Hypothalamus (tissue), 51 donors: ENCODE measurements at regions not wholly inside any gene's neighbourhood (a gene's known extent, or its start where the extent isn't known, plus 50 kb on each side); places are given as distances from the start of the nearest gene placed in this dataset.
A peak's percentile ranks its signal among the peaks of the same experiment; 100 is the strongest.

Source experiments
- DNase-seq, 51 donors: peaks; one replicate each; lab custom pipeline; 2025; lab: John Stamatoyannopoulos, UW

- DNase-seq, result no peak
These were observed 414.5 kb downstream of the MAN2A1 start for GRCh38 chr5:110104060-110104725.

DNA sequence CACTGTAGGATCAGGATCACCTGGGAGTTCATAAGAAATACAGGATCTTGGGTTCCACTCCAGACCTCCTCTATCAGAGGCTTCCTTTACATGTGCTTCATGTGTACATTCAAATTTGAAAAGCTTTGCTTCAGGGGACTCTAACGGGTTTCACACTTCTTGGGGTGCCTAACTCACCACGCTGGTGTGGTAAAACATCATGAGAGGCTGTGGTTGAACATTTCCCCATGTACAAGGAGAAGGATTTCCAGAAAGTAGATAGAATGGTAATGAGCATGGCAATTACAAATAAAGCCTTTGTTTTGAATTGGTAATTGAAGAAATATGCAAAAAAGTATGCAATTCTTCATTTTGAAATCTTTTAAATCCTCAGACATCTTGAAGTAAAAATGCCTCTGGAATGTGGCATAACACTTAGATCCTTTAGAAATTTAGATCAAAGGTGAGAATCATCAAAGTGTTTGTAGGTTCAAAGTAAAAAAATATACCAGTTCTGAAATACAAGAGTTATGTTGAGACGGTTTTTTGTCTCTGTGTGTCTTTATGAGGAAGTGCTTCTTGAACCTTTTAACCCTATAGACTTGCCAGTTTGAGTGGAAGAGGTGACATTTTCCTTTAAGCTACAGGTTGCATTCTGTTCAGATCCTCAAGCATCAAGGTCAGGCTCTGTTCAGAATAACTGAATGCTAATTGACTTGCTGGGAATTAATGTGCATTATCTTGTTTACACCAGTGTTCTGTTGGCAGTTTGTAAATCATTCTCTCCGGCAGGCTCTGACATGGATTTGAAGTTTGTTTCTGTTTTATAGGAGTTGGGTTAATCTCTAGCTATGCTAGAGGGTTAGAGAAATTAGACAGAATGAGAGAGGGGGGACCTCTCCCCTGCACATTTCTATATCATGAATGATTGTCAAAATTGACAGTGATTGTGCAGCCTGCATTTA, 415.3 kb downstream of the MAN2A1 start:
- no peak for DNase-seq

- peak in 2 of 51 donors; percentile 1 to 17 for DNase-seq
These were observed 416.0 kb downstream of the MAN2A1 start for GRCh38 chr5:110105692-110106091.

GRCh38 chr5:110106750-110107149, 417.0 kb downstream of the MAN2A1 start:
- DNase-seq, result no peak

DNA sequence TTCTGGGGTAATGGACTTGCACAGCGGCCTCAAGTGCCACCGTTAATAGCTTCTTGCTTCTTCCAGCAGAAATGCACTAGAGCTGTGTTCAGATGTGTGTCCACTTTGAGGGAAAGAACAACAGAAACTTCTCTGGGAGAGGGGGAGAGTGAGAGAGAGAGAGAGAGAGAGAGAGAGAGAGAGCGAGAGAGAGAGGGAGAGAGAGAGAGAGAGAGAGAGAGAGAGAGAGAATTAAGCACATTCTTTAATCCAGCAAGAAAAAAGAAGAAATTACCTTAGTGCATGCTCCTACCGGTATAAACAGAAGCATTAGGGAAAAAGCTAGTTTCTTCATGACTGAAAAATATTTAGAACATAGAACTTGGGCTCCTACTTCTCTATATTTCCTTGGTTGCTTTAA, 418.8 kb downstream of the MAN2A1 start:
- DNase-seq, result no peak

- DNase-seq, result no peak
These were observed 419.9 kb downstream of the MAN2A1 start for GRCh38 chr5:110109667-110110066.

DNA sequence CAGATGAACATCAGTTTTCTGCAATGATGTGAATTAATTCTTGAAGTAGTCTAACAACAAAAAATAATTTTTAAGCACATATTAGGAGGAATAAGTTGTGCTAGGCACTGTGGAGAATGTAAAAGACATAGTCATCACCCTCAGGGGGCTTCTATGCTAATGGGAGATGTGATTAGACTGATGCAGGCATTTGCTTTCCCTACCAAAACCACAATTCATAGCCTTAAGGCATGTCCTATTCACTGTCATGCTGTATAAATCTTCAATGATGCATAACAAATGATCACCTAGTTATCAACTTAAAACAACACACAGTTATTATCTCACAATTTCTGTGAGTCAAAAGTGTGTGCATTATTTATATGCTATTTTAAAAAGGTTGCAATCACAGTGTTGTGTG, 422.6 kb downstream of the MAN2A1 start:
- no peak for DNase-seq

DNA sequence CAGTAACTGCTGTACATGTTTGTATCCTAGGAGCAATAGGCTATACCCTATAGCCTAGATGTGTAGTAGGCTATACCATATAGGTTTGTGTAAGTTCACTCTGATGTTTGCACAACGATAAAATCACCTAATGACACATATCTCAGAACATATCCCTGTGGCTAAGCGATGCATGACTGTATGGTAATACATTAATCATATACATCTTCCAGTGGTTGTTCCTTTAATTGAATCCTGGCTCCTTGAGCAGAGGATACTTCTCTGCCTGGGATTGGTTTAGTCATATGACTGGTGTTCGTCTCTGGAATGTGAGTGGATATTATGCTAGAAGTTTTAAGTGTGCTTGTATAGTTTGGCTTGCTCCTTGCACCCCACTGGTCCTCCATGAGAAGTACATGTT, 425.8 kb downstream of the MAN2A1 start:
- DNase-seq, result no peak

DNA sequence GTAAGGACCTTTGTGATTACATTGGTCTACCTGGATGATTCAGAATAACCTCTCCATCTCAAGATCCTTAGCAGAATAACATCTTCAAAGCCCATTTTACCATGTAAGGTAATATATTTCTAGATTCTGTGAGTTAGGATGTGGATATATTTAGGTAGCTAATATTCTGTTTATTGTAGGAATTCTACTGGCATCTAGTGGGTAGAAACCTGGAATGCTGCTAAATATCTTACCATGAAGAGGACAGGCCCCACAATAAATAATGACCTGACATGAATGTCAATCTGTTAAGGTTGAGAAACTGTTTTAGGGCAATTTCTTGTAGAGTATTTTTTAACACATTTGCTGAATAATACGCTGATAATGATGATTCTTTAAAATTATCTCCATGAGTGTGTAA, 426.8 kb downstream of the MAN2A1 start:
- DNase-seq, result no peak

- no peak for DNase-seq
These were observed 445.5 kb downstream of the MAN2A1 start for GRCh38 chr5:110134963-110135935.

DNA sequence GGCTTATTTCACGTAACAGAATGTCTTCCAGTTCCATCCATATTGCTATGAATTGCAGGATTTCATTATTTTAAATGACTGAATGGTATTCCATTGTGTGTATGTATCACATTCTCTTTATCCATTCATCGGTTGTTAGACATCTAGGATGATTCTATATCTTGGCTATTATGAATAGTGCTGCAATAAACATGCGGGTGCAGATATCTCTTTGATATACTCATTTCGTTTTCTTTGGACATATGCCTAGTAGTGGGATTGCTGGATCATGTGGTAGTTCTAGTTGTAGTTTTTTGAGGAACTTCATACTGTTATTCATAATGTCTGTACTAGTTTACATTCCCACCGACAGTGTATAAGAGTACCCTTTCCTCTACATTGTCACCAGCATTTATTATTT, 460.5 kb downstream of the MAN2A1 start:
- no peak for DNase-seq

DNA sequence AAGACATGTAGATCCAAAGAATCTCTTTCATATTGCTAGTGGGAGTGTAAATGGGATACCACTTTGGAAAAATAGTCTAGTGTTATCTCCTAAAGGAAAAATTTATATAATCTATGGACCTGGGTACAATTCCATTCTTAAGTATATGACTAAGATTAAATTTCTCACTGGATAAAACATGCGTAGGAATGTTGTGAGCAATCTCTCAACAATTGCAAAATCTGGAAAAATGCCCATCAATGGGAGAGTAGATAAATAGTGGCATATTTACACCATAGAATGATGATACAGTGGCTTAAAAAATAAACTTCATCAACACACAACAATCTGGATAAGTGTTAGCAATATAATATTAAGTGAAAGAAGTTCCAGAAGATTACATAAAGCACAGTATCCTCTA, 469.5 kb downstream of the MAN2A1 start:
- DNase-seq, result no peak

DNA sequence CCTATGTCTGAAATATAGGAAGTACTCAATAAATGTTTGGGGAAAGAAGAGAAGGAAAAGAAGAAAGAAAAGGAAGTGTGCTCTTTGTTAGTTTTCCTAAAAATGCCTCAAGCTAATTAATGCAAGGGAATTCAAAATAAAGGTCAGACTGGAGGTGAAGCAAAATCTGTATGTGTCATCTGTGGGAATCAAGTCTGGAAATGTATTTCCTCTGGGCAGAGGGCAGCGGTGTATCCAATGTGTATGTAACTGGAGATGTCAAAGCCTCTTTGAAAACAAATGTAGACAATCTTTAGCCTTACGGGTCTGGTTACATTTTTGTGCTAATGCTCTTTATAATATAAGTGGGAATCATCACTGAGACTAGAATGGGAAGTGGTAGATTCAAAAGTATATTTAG, 471.4 kb downstream of the MAN2A1 start:
- no peak for DNase-seq

GRCh38 chr5:110165366-110165765, 475.6 kb downstream of the MAN2A1 start:
- no peak for DNase-seq

DNA sequence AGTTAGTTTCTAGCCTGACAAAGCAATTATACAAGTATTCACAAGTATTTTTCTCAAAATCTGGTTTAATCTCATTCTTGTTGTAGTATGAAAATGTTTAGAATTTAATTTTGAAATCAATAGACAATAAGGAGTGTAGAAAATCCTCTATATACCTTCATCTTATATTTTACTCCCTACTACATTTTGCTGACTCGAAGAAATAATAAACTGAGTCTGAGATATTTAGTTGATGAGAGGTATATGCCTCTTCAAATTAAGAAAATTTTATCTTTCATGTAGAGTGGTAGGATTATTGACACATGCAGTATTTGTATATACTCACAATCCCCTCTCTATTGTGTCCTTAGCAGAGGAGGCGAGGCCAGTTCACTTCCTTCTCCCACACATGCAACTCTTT, 477.7 kb downstream of the MAN2A1 start:
- DNase-seq, result no peak

DNA sequence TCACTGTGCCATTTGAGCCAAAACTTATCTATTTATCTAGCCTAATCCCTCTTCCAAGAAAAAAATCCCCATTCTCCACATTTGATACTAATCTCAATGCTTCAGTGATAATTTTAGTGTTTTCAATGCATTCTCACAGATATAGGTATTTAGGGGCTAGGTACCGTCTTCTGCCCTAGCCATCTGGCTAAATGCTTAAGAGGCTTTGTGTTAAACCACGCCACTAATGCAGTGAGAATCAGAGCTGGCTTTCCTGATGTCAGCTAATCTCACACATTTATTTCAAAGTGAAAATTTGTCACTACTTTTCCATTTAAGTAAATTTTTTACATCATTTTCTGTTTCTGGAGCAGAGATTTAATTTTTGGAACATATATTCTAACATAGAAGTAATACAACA, 479.7 kb downstream of the MAN2A1 start:
- no peak for DNase-seq

- DNase-seq, result no peak
These were observed 488.0 kb downstream of the MAN2A1 start for GRCh38 chr5:110177729-110178128.

DNA sequence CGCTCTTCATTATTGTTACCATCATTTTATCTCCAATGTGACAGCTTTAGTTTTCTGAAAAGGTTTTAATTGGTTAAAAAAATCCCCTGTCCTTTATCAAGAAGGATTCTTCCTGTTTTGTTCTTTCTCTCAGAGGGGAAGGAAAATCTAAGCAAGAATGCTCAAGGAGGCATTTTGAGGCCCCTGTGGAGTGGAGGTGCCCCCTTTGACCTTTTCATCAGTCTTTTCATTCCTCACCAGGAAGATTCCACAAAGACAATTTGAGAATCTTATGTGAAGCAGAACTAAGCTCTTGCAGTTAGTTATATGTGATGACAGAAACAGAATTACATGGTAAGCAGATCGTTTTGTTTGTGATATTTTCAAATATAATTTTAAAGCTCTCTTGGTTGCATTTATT, 489.6 kb downstream of the MAN2A1 start:
- no peak for DNase-seq

- DNase-seq, result no peak
These were observed 504.5 kb downstream of the MAN2A1 start for GRCh38 chr5:110194191-110194590.

DNA sequence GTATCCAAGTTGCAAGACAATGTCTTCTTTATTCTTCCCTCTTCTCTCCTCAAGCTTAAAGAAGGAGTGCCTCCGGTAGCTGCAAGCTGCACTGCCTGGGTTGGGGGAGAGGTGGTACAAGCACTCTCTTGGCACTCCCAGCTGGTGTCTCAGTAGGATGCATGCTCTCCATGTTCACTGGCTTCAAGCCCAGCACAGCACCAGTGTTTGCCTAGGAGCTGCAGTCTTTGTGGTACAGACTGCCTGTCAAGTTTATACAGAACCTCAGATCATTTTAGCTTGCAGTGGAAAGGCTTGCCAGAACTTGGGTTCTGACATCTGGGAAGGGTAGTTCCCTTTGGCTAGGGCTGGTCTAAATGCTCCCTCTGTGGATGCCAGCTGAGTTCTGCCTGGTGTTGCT, 505.6 kb downstream of the MAN2A1 start:
- peak in 1 of 51 donors; percentile 1 for DNase-seq

GRCh38 chr5:110201791-110202190, 512.1 kb downstream of the MAN2A1 start:
- DNase-seq, result no peak
